GM13977 (cell line): ENCODE measurements at regions not wholly inside any gene's neighbourhood (a gene's known extent, or its start where the extent isn't known, plus 50 kb on each side); places are given as distances from the start of the nearest gene placed in this dataset.

ENCODE experiments used
- DNase-seq: peaks from one replicate; pipeline ENCODE4 v3.0.0; 2012; ENCODE audit warnings: low spot score
- in situ Hi-C: fragments of 300-500 bp; cut with MboI; formaldehyde crosslinking; loops from one replicate; pipeline ENCODE4 v1.12.0; 2022; ENCODE audit warnings: low sequenced_read_pairs, low pct_unique_long_range_greater_than_20kb, mixed read lengths, inconsistent platforms; ENCODE audit not compliant: unreplicated experiment
- TF ChIP-seq, protein P1 (sequence below): IDR thresholded peaks from 2 replicates; pipeline ENCODE4 v1.5.1; 2012; ENCODE audit warnings: mild to moderate bottlenecking, control low read depth; ENCODE audit not compliant: insufficient read depth; ENCODE audit errors: extremely low read depth, missing control alignments

GRCh38 chr15:69794645-69795469 lies 302.9 kb downstream of the TLE3 start:
- in situ Hi-C loops, result no loop called here
- TF ChIP-seq, protein P1, sequence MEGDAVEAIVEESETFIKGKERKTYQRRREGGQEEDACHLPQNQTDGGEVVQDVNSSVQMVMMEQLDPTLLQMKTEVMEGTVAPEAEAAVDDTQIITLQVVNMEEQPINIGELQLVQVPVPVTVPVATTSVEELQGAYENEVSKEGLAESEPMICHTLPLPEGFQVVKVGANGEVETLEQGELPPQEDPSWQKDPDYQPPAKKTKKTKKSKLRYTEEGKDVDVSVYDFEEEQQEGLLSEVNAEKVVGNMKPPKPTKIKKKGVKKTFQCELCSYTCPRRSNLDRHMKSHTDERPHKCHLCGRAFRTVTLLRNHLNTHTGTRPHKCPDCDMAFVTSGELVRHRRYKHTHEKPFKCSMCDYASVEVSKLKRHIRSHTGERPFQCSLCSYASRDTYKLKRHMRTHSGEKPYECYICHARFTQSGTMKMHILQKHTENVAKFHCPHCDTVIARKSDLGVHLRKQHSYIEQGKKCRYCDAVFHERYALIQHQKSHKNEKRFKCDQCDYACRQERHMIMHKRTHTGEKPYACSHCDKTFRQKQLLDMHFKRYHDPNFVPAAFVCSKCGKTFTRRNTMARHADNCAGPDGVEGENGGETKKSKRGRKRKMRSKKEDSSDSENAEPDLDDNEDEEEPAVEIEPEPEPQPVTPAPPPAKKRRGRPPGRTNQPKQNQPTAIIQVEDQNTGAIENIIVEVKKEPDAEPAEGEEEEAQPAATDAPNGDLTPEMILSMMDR, result no peak
- no peak for DNase-seq

- no peak for DNase-seq
- TF ChIP-seq, protein P1, result no peak
- in situ Hi-C loops, result no loop called here
Measured at GRCh38 chr15:69795601-69796000, 302.1 kb downstream of the TLE3 start.

DNA sequence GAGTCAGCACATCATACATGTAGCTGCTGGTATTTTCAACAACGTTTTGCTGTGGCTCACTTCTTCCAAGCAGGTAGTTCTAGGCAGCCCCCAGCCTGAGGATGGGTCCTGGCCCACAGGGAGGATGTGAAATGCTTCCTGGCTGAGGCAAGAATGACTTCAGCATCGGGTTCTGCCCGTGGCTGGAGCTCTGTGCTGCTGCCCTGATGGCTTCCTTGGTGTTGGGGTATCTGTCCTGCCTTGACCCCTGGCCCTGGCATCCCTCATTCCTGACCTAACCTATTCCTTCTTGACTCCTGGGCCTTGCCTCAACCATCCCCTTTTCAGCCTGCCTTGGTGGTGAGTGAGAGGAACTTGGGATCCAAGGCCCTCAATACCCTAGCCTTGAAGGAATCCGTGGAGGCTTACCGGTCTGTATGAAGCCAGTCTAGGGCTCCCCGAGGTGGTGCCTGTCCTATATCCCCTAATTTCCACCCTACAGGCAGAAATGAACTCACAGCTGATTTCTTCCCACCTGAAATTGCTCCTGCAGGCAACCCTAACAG lies 300.6 kb downstream of the TLE3 start:
- TF ChIP-seq, protein P1, result no peak
- no peak for DNase-seq
- in situ Hi-C loops, result no loop called here

DNA sequence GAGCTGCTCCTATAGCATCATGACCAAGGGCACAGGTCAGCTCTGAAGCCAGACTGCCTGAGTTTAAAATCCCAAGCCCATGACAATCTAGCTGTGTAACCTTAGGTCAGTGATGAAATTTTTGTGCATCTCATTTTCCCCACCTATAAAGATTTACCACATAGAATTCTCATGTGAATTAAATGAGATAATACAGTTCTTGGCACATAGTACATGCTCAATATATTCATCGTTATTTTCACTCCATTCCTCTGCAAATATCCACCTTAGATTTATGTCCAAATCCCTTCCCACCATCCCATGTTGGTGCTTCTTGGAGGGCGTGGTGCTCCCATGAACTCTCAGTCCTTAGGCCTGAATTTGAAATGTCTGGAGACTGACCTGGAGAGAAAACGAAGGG lies 300.1 kb downstream of the TLE3 start:
- in situ Hi-C loops, result no loop called here

GRCh38 chr15:69798481-69799250 lies 299.1 kb downstream of the TLE3 start:
- no peak for DNase-seq
- in situ Hi-C loops, result no loop called here
- TF ChIP-seq, protein P1, result no peak

More for the DNA sequence above, 300.1 kb downstream of the TLE3 start:
- TF ChIP-seq, protein P1, result no peak
- no peak for DNase-seq

DNA sequence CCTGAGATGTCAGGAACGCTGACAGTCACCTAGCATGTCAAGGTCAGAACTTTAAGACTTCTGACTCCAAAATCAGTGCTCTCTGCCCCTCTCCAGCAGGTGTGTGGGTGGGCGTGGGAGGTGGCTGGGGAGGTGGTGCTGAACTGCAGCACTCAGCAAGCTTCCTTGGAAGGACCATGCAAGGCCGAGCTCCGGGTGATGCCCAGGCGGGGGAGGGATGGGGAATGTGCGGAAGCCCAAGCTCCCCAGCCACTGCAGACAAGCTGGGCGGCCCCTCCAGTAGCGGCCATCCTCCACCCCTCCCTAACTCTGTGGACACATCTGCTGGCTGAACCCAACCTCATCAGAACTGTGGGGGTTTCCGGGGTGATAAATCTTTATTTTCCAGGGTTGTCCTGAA lies 296.6 kb downstream of the TLE3 start:
- DNase-seq, result no peak
- in situ Hi-C loops, result no loop called here
- TF ChIP-seq, protein P1, result no peak
